HEK293 (cell line): ENCODE measurements at regions not wholly inside any gene's neighbourhood (a gene's known extent, or its start where the extent isn't known, plus 50 kb on each side); places are given as distances from the start of the nearest gene placed in this dataset.

ENCODE experiments used
- CTCF ChIA-PET: fragments of 350-600 bp; formaldehyde crosslinking; extraction: SDS; loops from one replicate; lab custom pipeline; 2021; ENCODE audit warnings: antibody characterized with exemption; lab: Yijun Ruan, JAX
- POLR2A ChIA-PET: fragments of 300-600 bp; formaldehyde crosslinking; extraction: SDS; loops from one replicate; lab custom pipeline; 2020; ENCODE audit warnings: antibody characterized with exemption, inconsistent platforms; lab: Yijun Ruan, JAX
- H3K27ac ChIP-seq: fragments of 200-500 bp; sonication (Bioruptor generic); 2 replicates; pipeline ENCODE4 v1.5.1; 2014; ENCODE audit warnings: low read depth, low read length, control low read depth, inconsistent platforms; ENCODE audit errors: extremely low read depth
- H3K36me3 ChIP-seq, 2 experiments: fragments of 200-500 bp in 1 of 2; sonication (Bioruptor generic) in 1 of 2; 1 replicate in 1 of 2; 2 replicates in 1 of 2; pipeline ENCODE4 v1.5.1; 2014 to 2017; ENCODE audit warnings: inconsistent platforms in 2 of 2, low read length in 2 of 2; ENCODE audit not compliant: control insufficient read depth in 2 of 2, insufficient read depth in 1 of 2
- H3K4me1 ChIP-seq: fragments of 200-500 bp; sonication (Bioruptor generic); 2 replicates; pipeline ENCODE4 v1.5.1; 2014; ENCODE audit warnings: mild to moderate bottlenecking, low read length, inconsistent platforms; ENCODE audit not compliant: control insufficient read depth, insufficient read depth
- H3K4me3 ChIP-seq: 2 replicates; pipeline ENCODE4 v1.5.1; 2011; ENCODE audit warnings: low read depth, mild to moderate bottlenecking, control low read depth, low read length, moderate library complexity
- H3K9me3 ChIP-seq: fragments of 200-500 bp; sonication (Bioruptor generic); 2 replicates; pipeline ENCODE4 v1.5.1; 2014; ENCODE audit warnings: low read depth, low read length, inconsistent platforms; ENCODE audit not compliant: control insufficient read depth, insufficient read depth
- BCL11A ChIP-seq: fragments of 450-650 bp; formaldehyde crosslinking; IDR thresholded peaks from 2 replicates; pipeline ENCODE4 v1.5.1; 2016; ENCODE audit warnings: low read depth, missing biosample characterization, missing genetic modification characterization
- GLIS1 ChIP-seq: fragments of 450-650 bp; formaldehyde crosslinking; IDR thresholded peaks from 2 replicates; pipeline ENCODE4 v1.5.1; 2016; ENCODE audit warnings: missing biosample characterization, missing genetic modification characterization
- HOXA7 ChIP-seq: sonication (generic); formaldehyde crosslinking; IDR thresholded peaks from 2 replicates; pipeline ENCODE4 v1.8.1; 2022; ENCODE audit warnings: missing genetic modification reagents, borderline replicate concordance
- HOXD13 ChIP-seq: sonication (generic); formaldehyde crosslinking; IDR thresholded peaks from 2 replicates; pipeline ENCODE4 v1.8.0; 2022; ENCODE audit warnings: missing genetic modification reagents, borderline replicate concordance
- PBX3 ChIP-seq: sonication (generic); formaldehyde crosslinking; IDR thresholded peaks from 2 replicates; pipeline ENCODE4 v1.8.1; 2022; ENCODE audit warnings: mild to moderate bottlenecking, moderate library complexity, missing genetic modification reagents
- RBAK ChIP-seq: fragments of 450-650 bp; formaldehyde crosslinking; IDR thresholded peaks from 2 replicates; pipeline ENCODE4 v1.5.1; 2016; ENCODE audit warnings: missing biosample characterization, missing genetic modification characterization
- ZFP37 ChIP-seq: fragments of 450-650 bp; formaldehyde crosslinking; IDR thresholded peaks from 2 replicates; pipeline ENCODE4 v1.5.1; 2016; ENCODE audit warnings: missing biosample characterization, missing genetic modification characterization
- ZNF133 ChIP-seq: fragments of 450-650 bp; formaldehyde crosslinking; IDR thresholded peaks from 2 replicates; pipeline ENCODE4 v1.5.1; 2016; ENCODE audit warnings: missing biosample characterization, missing genetic modification characterization
- ZNF16 ChIP-seq: fragments of 450-650 bp; formaldehyde crosslinking; IDR thresholded peaks from 2 replicates; pipeline ENCODE4 v1.5.1; 2016; ENCODE audit warnings: low read depth, missing biosample characterization, missing genetic modification characterization
- ZNF202 ChIP-seq: fragments of 450-650 bp; formaldehyde crosslinking; IDR thresholded peaks from 2 replicates; pipeline ENCODE4 v1.5.1; 2016; ENCODE audit warnings: missing biosample characterization, missing genetic modification characterization, borderline replicate concordance
- ZNF302 ChIP-seq: fragments of 450-650 bp; formaldehyde crosslinking; IDR thresholded peaks from 2 replicates; pipeline ENCODE4 v1.5.1; 2016; ENCODE audit warnings: missing biosample characterization, missing genetic modification characterization, low read depth
- ZNF311 ChIP-seq: fragments of 450-650 bp; formaldehyde crosslinking; IDR thresholded peaks from 2 replicates; pipeline ENCODE4 v1.5.1; 2017; ENCODE audit warnings: missing biosample characterization, missing genetic modification characterization, borderline replicate concordance
- ZNF501 ChIP-seq: fragments of 450-650 bp; formaldehyde crosslinking; IDR thresholded peaks from 2 replicates; pipeline ENCODE4 v1.5.1; 2016; ENCODE audit warnings: missing biosample characterization, missing genetic modification characterization
- ZNF514 ChIP-seq: fragments of 450-650 bp; formaldehyde crosslinking; IDR thresholded peaks from 2 replicates; pipeline ENCODE4 v1.5.1; 2016; ENCODE audit warnings: missing biosample characterization, missing genetic modification characterization
- ZNF549 ChIP-seq: fragments of 450-650 bp; IDR thresholded peaks from 2 replicates; pipeline ENCODE4 v1.5.1; 2018; ENCODE audit warnings: missing biosample characterization, missing genetic modification characterization, mild to moderate bottlenecking, inconsistent platforms, moderate library complexity
- ZNF610 ChIP-seq: fragments of 450-650 bp; formaldehyde crosslinking; IDR thresholded peaks from 2 replicates; pipeline ENCODE4 v1.5.1; 2016; ENCODE audit warnings: missing biosample characterization, missing genetic modification characterization, borderline replicate concordance
- ZNF660 ChIP-seq: fragments of 450-650 bp; IDR thresholded peaks from 2 replicates; pipeline ENCODE4 v1.5.1; 2018; ENCODE audit warnings: missing biosample characterization, mild to moderate bottlenecking, missing genetic modification characterization
- ZNF664 ChIP-seq: fragments of 450-650 bp; formaldehyde crosslinking; IDR thresholded peaks from 2 replicates; pipeline ENCODE4 v1.5.1; 2016; ENCODE audit warnings: missing biosample characterization, missing genetic modification characterization
- ZNF747 ChIP-seq: fragments of 450-650 bp; formaldehyde crosslinking; IDR thresholded peaks from 2 replicates; pipeline ENCODE4 v1.5.1; 2016; ENCODE audit warnings: missing biosample characterization, missing genetic modification characterization
- ZNF776 ChIP-seq: fragments of 450-650 bp; formaldehyde crosslinking; IDR thresholded peaks from 2 replicates; pipeline ENCODE4 v1.5.0; 2017; ENCODE audit warnings: missing biosample characterization, missing genetic modification characterization, borderline replicate concordance
- ZNF830 ChIP-seq: fragments of 450-650 bp; IDR thresholded peaks from 2 replicates; pipeline ENCODE4 v1.5.0; 2018; ENCODE audit warnings: missing biosample characterization, missing genetic modification characterization, low read depth, mild to moderate bottlenecking, moderate library complexity
- ZNF843 ChIP-seq: fragments of 450-650 bp; formaldehyde crosslinking; IDR thresholded peaks from 2 replicates; pipeline ENCODE4 v1.5.1; 2016; ENCODE audit warnings: missing biosample characterization, missing genetic modification characterization
- TF ChIP-seq, protein P1 (sequence below): fragments of 450-650 bp; formaldehyde crosslinking; IDR thresholded peaks from 2 replicates; pipeline ENCODE4 v1.5.1; 2016; ENCODE audit warnings: missing biosample characterization, missing genetic modification characterization
- TF ChIP-seq, protein P2 (sequence below): fragments of 450-650 bp; formaldehyde crosslinking; IDR thresholded peaks from 2 replicates; pipeline ENCODE4 v1.5.1; 2016; ENCODE audit warnings: missing biosample characterization, missing genetic modification characterization, borderline replicate concordance
- TF ChIP-seq, protein P3 (sequence below): fragments of 450-650 bp; formaldehyde crosslinking; IDR thresholded peaks from 2 replicates; pipeline ENCODE4 v1.5.1; 2017; ENCODE audit warnings: missing biosample characterization, missing genetic modification characterization

DNA sequence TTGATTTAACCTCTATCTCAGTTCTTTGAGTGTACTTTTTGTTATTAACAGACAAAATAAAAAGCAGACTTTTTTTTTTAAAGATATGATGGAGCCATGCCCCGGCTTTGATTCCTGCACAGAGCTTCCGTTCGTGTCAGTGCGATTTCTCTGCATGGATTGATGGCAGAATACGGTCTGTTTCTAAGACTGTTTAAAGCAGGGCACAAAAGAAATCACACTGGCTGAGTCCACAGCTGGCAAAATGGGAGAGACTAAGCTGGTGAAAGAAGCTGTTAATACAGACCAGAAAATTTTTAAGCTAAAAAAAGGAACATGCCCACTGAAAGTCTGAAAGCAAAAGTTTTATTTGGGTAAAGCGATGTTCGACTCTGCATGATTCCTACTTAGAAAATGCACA, 501.4 kb upstream of the WWC1 start:
- CTCF ChIA-PET, result no interaction called here
- no peaks in the 10 kb centered on the region for H3K4me1 ChIP-seq
- POLR2A ChIA-PET, result no interaction called here
- H3K9me3 ChIP-seq, result no peaks in the 10 kb centered on the region
- TF ChIP-seq ZNF747, result no peak
- TF ChIP-seq, protein P1, sequence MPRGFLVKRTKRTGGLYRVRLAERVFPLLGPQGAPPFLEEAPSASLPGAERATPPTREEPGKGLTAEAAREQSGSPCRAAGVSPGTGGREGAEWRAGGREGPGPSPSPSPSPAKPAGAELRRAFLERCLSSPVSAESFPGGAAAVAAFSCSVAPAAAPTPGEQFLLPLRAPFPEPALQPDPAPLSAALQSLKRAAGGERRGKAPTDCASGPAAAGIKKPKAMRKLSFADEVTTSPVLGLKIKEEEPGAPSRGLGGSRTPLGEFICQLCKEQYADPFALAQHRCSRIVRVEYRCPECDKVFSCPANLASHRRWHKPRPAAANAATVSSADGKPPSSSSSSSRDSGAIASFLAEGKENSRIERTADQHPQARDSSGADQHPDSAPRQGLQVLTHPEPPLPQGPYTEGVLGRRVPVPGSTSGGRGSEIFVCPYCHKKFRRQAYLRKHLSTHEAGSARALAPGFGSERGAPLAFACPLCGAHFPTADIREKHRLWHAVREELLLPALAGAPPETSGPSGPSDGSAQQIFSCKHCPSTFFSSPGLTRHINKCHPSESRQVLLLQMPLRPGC, result no peak
- TF ChIP-seq BCL11A (tag by site-specific recombination), result no peak
- no peak for TF ChIP-seq GLIS1 (tag by site-specific recombination)
- TF ChIP-seq ZNF202, result no peak
- TF ChIP-seq ZNF776, result no peak
- TF ChIP-seq HOXD13 (CRISPR knock-in tag), result no peak
- TF ChIP-seq ZFP37 (tag by site-specific recombination), result no peak
- TF ChIP-seq ZNF549 (tag by site-specific recombination), result no peak
- no peak for TF ChIP-seq ZNF664 (tag by site-specific recombination)
- TF ChIP-seq ZNF843, result no peak
- no peak for TF ChIP-seq ZNF16 (tag by site-specific recombination)
- TF ChIP-seq HOXA7 (CRISPR knock-in tag), result no peak
- TF ChIP-seq ZNF830 (tag by site-specific recombination), result no peak
- no peak for TF ChIP-seq ZNF660 (tag by site-specific recombination)
- no peak overlapping the region for H3K4me3 ChIP-seq
- H3K36me3 ChIP-seq, result no peaks in the 10 kb centered on the region
- no peak overlapping the region for H3K27ac ChIP-seq

DNA sequence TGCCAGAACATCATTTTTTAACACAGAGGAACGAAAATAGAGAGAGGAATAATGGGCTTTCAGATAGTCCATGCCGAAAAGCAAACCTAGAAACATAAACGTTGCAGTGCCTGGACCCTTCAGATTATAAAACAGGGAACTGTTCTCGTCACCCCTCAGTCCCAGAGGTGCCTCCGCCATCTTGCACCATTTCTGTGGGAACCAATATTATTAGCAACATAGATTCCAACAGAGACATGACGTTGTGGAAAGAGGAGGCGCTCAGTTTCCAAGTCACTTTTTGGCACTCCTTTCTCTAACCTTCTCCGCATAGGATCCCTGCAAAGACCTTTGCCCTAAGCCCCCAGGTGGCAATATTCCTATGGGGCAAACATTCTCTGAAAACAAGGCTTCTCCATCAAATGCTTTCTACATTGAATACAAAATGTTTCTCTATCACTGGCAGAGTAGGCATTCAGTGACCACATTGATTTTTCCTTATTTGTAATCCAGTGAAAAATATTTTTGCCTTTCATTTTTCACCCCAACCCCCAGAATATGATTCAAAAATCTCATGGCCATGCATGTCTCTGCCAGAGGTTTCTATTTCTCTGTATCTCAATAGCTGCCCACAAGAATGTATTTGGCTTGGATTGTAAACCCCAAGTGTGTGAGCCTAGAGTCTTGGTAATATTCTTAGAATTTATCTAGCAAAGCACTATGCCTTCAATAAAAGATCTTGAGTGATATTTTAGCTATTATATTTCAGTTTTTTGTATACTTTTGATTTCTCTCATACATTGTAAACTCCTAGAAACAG, 500.8 kb upstream of the WWC1 start:
- Histone ChIP-seq H3K27ac (no peak overlapping the region), H3K4me3 (no peak overlapping the region), H3K36me3 (no peaks in the 10 kb centered on the region), H3K9me3 (no peaks in the 10 kb centered on the region), H3K4me1 (no peaks in the 10 kb centered on the region)
- ChIA-PET POLR2A (no interaction called here), CTCF (interaction anchor here (0.6 kb wide), 1 partner anchor 760 kb away, joined by 3 read pairs; no protein-coding TSS in a partner anchor)
- TF ChIP-seq ZNF302, result no peak
- no peak for TF ChIP-seq ZNF501
- TF ChIP-seq, protein P2, sequence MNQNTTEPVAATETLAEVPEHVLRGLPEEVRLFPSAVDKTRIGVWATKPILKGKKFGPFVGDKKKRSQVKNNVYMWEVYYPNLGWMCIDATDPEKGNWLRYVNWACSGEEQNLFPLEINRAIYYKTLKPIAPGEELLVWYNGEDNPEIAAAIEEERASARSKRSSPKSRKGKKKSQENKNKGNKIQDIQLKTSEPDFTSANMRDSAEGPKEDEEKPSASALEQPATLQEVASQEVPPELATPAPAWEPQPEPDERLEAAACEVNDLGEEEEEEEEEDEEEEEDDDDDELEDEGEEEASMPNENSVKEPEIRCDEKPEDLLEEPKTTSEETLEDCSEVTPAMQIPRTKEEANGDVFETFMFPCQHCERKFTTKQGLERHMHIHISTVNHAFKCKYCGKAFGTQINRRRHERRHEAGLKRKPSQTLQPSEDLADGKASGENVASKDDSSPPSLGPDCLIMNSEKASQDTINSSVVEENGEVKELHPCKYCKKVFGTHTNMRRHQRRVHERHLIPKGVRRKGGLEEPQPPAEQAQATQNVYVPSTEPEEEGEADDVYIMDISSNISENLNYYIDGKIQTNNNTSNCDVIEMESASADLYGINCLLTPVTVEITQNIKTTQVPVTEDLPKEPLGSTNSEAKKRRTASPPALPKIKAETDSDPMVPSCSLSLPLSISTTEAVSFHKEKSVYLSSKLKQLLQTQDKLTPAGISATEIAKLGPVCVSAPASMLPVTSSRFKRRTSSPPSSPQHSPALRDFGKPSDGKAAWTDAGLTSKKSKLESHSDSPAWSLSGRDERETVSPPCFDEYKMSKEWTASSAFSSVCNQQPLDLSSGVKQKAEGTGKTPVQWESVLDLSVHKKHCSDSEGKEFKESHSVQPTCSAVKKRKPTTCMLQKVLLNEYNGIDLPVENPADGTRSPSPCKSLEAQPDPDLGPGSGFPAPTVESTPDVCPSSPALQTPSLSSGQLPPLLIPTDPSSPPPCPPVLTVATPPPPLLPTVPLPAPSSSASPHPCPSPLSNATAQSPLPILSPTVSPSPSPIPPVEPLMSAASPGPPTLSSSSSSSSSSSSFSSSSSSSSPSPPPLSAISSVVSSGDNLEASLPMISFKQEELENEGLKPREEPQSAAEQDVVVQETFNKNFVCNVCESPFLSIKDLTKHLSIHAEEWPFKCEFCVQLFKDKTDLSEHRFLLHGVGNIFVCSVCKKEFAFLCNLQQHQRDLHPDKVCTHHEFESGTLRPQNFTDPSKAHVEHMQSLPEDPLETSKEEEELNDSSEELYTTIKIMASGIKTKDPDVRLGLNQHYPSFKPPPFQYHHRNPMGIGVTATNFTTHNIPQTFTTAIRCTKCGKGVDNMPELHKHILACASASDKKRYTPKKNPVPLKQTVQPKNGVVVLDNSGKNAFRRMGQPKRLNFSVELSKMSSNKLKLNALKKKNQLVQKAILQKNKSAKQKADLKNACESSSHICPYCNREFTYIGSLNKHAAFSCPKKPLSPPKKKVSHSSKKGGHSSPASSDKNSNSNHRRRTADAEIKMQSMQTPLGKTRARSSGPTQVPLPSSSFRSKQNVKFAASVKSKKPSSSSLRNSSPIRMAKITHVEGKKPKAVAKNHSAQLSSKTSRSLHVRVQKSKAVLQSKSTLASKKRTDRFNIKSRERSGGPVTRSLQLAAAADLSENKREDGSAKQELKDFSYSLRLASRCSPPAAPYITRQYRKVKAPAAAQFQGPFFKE (tag by site-specific recombination), result no peak
- TF ChIP-seq ZNF311 (tag by site-specific recombination), result no peak
- no peak for TF ChIP-seq ZNF514 (tag by site-specific recombination)
- TF ChIP-seq PBX3 (CRISPR knock-in tag), result no peak
- TF ChIP-seq ZNF776, result no peak
- TF ChIP-seq ZNF610, result no peak
- no peak for TF ChIP-seq ZNF133 (tag by site-specific recombination)
- no peak for TF ChIP-seq RBAK (tag by site-specific recombination)
- TF ChIP-seq, protein P3, sequence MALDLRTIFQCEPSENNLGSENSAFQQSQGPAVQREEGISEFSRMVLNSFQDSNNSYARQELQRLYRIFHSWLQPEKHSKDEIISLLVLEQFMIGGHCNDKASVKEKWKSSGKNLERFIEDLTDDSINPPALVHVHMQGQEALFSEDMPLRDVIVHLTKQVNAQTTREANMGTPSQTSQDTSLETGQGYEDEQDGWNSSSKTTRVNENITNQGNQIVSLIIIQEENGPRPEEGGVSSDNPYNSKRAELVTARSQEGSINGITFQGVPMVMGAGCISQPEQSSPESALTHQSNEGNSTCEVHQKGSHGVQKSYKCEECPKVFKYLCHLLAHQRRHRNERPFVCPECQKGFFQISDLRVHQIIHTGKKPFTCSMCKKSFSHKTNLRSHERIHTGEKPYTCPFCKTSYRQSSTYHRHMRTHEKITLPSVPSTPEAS (tag by site-specific recombination), result no peak
